Endothelial cell of umbilical vein (primary cell): ENCODE measurements at regions not wholly inside any gene's neighbourhood (a gene's known extent, or its start where the extent isn't known, plus 50 kb on each side); places are given as distances from the start of the nearest gene placed in this dataset.

Source experiments
- BruUV-seq: library from RNA; stranded (reverse); fragments of 400-500 nt; replicated peaks from 2 replicates; lab custom pipeline; 2021; lab: Mats Ljungman, UMichigan
- CTCF ChIA-PET: fragments of 300-600, 350-600 bp; sonication (Branson Sonifier 250); formaldehyde crosslinking; loops from one replicate; lab custom pipeline; 2021; ENCODE audit warnings: antibody characterized with exemption, inconsistent platforms; lab: Charles Lee
- POLR2A ChIA-PET: fragments of 300-600, 350-600 bp; sonication (Branson Sonifier 250); formaldehyde crosslinking; loops from one replicate; lab custom pipeline; 2021; ENCODE audit warnings: antibody characterized with exemption, inconsistent platforms; lab: Charles Lee
- DNase-seq: peaks from one replicate; pipeline ENCODE4 v3.0.0-alpha.2; 2011; ENCODE audit warnings: low read depth, low spot score
- FAIRE-seq: peaks from 2 replicates; lab custom pipeline; 2011; peaks lifted over from hg19 to GRCh38; lab: Jason Lieb, UNC
- H2AFZ ChIP-seq: 2 replicates; pipeline ENCODE4 v1.6.0; 2012; ENCODE audit warnings: low read depth, low read length, control low read depth, inconsistent platforms
- H3K27ac ChIP-seq: 2 replicates; pipeline ENCODE4 v1.5.1; 2011; ENCODE audit warnings: low read depth, mild to moderate bottlenecking, control low read depth, low read length, moderate library complexity; ENCODE audit not compliant: insufficient read depth
- H3K27me3 ChIP-seq, 2 experiments: 2 replicates each; pipeline versions ENCODE4 v1.6.0 to v1.6.1; 2011; ENCODE audit warnings: low read length in 2 of 2, mixed read lengths in 1 of 2; ENCODE audit not compliant: control insufficient read depth in 2 of 2, insufficient read depth in 2 of 2
- H3K36me3 ChIP-seq, 2 experiments: 2 replicates in 1 of 2; 3 replicates in 1 of 2; pipeline ENCODE4 v1.5.1; 2011; ENCODE audit warnings: low read length in 2 of 2, mild to moderate bottlenecking in 1 of 2, moderate library complexity in 1 of 2; ENCODE audit not compliant: control insufficient read depth in 2 of 2, insufficient read depth in 2 of 2; ENCODE audit errors: extremely low read depth in 1 of 2
- H3K4me1 ChIP-seq: 3 replicates; pipeline ENCODE4 v1.5.1; 2011; ENCODE audit warnings: mild to moderate bottlenecking, low read length; ENCODE audit not compliant: control insufficient read depth, insufficient read depth; ENCODE audit errors: extremely low read depth
- H3K4me2 ChIP-seq: 2 replicates; pipeline ENCODE4 v1.6.1; 2011; ENCODE audit warnings: low read length, control low read depth, mixed read lengths; ENCODE audit not compliant: insufficient read depth
- H3K4me3 ChIP-seq, 3 experiments: fragments of 200-600 bp in 1 of 3; sonication (generic), shearing (Covaris generic) in 1 of 3; replicated peaks in 1 of 3; 2 replicates each; pipeline ENCODE4 v1.5.1; 2011 to 2016; ENCODE audit warnings: control low read depth in 3 of 3, low read length in 3 of 3, mild to moderate bottlenecking in 2 of 3, inconsistent platforms in 1 of 3, low read depth in 1 of 3, moderate library complexity in 1 of 3; ENCODE audit not compliant: insufficient read depth in 1 of 3
- H3K79me2 ChIP-seq: 2 replicates; pipeline ENCODE4 v1.6.0; 2012; ENCODE audit warnings: low read length, inconsistent platforms; ENCODE audit not compliant: control insufficient read depth, insufficient read depth
- H3K9ac ChIP-seq: replicated peaks from 2 replicates; pipeline ENCODE3; 2011; ENCODE audit warnings: low read length, control low read depth; ENCODE audit not compliant: insufficient read depth; ENCODE audit errors: extremely low read depth
- H3K9me1 ChIP-seq: replicated peaks from 3 replicates; pipeline ENCODE4 v1.6.0; 2011; ENCODE audit warnings: mild to moderate bottlenecking, low read length; ENCODE audit not compliant: control insufficient read depth, insufficient read depth; ENCODE audit errors: extremely low read depth
- H3K9me3 ChIP-seq: replicated peaks from 2 replicates; pipeline ENCODE4 v1.5.1; 2012; ENCODE audit warnings: low read length, inconsistent platforms; ENCODE audit not compliant: control insufficient read depth, insufficient read depth
- H4K20me1 ChIP-seq: replicated peaks from 2 replicates; pipeline ENCODE3; 2011; ENCODE audit warnings: mild to moderate bottlenecking, low read length; ENCODE audit not compliant: control insufficient read depth, insufficient read depth; ENCODE audit errors: extremely low read depth
- CTCF ChIP-seq, 2 donors: IDR thresholded peaks; 1 replicate in 1 of 2; 2 replicates in 1 of 2; pipeline ENCODE4 v1.5.1; 2011; ENCODE audit warnings: low read length in 2 of 2, mild to moderate bottlenecking in 2 of 2, moderate library complexity in 2 of 2, control low read depth in 1 of 2, inconsistent platforms in 1 of 2, low read depth in 1 of 2; ENCODE audit not compliant: insufficient read depth in 1 of 2; ENCODE audit errors: extremely low read depth in 1 of 2
- EZH2 ChIP-seq: IDR thresholded peaks from 2 replicates; pipeline ENCODE4 v1.6.1; 2012; ENCODE audit warnings: borderline replicate concordance, low read depth, mild to moderate bottlenecking, moderate library complexity, low read length, inconsistent platforms; ENCODE audit not compliant: severe bottlenecking
- FOS ChIP-seq: IDR thresholded peaks from 2 replicates; pipeline ENCODE4 v1.6.1; 2011; ENCODE audit warnings: mild to moderate bottlenecking, low read length, moderate library complexity, borderline replicate concordance; ENCODE audit not compliant: insufficient read depth
- GATA2 ChIP-seq: IDR thresholded peaks from 2 replicates; pipeline ENCODE4 v1.7.0; 2011; ENCODE audit warnings: low read depth, mild to moderate bottlenecking, moderate library complexity, mixed read lengths, low read length; ENCODE audit not compliant: insufficient read length, insufficient read depth
- JUN ChIP-seq: IDR thresholded peaks from 2 replicates; pipeline ENCODE4 v1.6.1; 2011; ENCODE audit warnings: borderline replicate concordance, low read depth; ENCODE audit not compliant: insufficient read length, insufficient read depth
- MAX ChIP-seq: IDR thresholded peaks from 2 replicates; pipeline ENCODE4 v1.6.1; 2011; ENCODE audit not compliant: insufficient read depth, insufficient read length
- MYC ChIP-seq: IDR thresholded peaks from one replicate; pipeline ENCODE4 v1.6.1; 2011; ENCODE audit warnings: mild to moderate bottlenecking, low read depth, low read length
- POLR2A ChIP-seq: IDR thresholded peaks from 2 replicates; pipeline ENCODE4 v1.6.1; 2012; ENCODE audit warnings: low read depth, mild to moderate bottlenecking, control low read depth, low read length
- POLR2AphosphoS5 ChIP-seq: IDR thresholded peaks from 2 replicates; pipeline ENCODE4 v1.6.1; 2012; ENCODE audit warnings: low read depth, mild to moderate bottlenecking, control low read depth, low read length, moderate library complexity; ENCODE audit not compliant: insufficient read depth
- dilution Hi-C: fragments of 300-500 bp; cut with MboI; formaldehyde crosslinking; loops from one replicate; pipeline ENCODE4 v1.15.0; 2019; ENCODE audit warnings: low sequenced_read_pairs; ENCODE audit not compliant: extremely low pct_ligation_motif_present
- intact Hi-C: fragments of 100-400 bp; cut with micrococcal nuclease; formaldehyde crosslinking; loops from one replicate; pipeline ENCODE4 v1.10.0; 2022

GRCh38 chr18:78769502-78770105, 210.0 kb upstream of the SALL3 start:
- BruUV-seq, result no TSS peak
- DNase-seq (no peak), FAIRE-seq (no peak)
- Histone ChIP-seq H4K20me1 (no peaks in the 10 kb centered on the region), H3K9ac (no peak overlapping the region), H3K9me3 (peaks cover 8% of the 10 kb centered on the region), H3K79me2 (no peaks in the 10 kb centered on the region), H3K4me1 (no peaks in the 10 kb centered on the region), H3K27me3 (no peaks in the 10 kb centered on the region), H3K9me1 (no peaks in the 10 kb centered on the region), H2AFZ (no peak overlapping the region), H3K27ac (no peak overlapping the region), H3K36me3 (no peaks in the 10 kb centered on the region), H3K4me3 (no peak overlapping the region), H3K4me2 (no peak overlapping the region)
- intact Hi-C loops, result no loop called here
- TF ChIP-seq GATA2 (no peak), MAX (no peak), FOS (no peak), POLR2A (no peak), JUN (no peak), MYC (no peak), CTCF (IDR thresholded peaks at IDR 0.05; ENCODE audit: extremely low read depth in 1 of 2, insufficient read depth in 1 of 2, low read depth in 1 of 2, low read length in 2 of 2) (no peak), POLR2AphosphoS5 (no peak), EZH2 (no peak)
- ChIA-PET POLR2A (no interaction called here), CTCF (no interaction called here)
- dilution Hi-C loops, result no loop called here
